GOT3 (cell line): ENCODE measurements at regions not wholly inside any gene's neighbourhood (a gene's known extent, or its start where the extent isn't known, plus 50 kb on each side); places are given as distances from the start of the nearest gene placed in this dataset.

Experiments
- DNase-seq: peaks from one replicate; lab custom pipeline; 2025; ENCODE audit warnings: mixed read lengths; lab: John Stamatoyannopoulos, UW

GRCh38 chr13:31081316-31081715 lies 80.4 kb downstream of the HSPH1 start:
- DNase-seq = no peak

DNA sequence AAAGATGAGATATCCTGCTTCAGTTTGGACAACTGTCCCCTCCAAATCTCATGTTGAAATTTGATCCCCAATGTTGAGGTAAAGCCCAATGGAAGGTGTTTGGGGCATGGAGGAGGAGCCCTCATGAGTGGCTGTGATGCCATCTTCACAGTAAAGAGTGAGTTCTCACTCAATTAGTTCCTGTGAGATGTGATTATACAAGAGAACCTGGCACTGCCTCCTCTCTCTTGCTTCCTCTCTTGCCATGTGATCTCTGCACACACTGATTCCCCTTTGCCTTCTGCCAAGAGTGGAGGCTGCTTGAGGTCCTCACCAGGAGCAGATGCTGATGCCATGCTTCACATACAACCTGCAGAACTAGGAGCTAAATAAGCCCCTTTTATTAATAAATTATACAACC lies 86.9 kb downstream of the HSPH1 start:
- DNase-seq = no peak

- DNase-seq = no peak
These were observed 87.6 kb downstream of the HSPH1 start for GRCh38 chr13:31073859-31074718.

DNA sequence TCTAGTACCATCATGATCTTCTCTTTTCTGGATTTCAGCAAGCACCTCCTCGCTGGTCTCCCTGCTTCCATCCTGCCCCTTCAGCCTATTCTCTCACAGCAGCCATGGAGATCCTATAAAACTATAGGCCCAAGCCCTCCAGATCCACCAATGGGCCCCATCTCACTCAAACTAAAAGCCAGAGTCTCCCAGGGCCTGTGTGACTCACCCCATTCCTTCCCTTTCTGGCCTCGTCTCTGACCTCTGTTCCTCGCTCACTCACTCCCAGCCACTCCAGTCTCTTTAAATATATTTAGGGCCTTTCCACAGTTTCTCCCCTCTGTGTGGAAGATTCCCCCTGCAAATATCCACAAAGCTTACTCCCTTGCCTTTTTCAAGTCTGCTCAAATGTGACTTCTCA lies 89.7 kb downstream of the HSPH1 start:
- DNase-seq = no peak

GRCh38 chr13:31069808-31070534 lies 91.7 kb downstream of the HSPH1 start:
- DNase-seq = no peak

DNA sequence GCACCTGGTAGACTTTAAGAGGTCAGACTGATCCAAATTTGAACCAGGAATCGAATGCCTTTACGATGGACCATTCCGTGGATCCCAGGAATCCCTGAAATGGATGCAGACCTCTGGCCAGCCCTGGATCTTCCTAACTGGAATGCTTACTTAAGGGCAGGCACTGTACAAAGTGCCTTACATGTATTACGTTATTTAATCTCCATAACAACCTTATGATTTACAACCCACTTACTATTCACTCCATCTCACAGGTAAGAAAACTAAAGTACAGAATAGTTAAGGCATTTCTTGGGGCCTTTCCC lies 93.6 kb downstream of the HSPH1 start:
- no peak for DNase-seq

GRCh38 chr13:31067416-31068118 lies 94.1 kb downstream of the HSPH1 start:
- no peak for DNase-seq

DNA sequence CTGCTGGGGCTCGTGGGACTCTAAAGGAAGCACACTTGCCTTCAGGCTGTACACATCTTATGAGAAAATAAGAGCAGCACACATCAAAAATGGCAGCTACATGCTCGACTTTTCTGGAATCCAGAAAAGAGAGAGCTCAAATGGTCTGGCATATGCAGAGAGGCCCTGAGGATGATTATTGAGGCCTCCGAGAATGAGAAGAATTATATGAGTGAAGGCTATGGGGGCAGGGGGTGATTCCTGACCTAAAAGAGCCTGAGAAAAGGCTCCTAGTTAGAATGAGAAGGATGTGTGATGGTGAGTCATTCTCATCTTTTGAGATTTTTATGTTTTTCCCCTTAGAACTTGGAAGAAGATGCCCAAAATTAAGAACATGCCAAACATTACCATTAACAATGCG lies 97.1 kb downstream of the HSPH1 start:
- no peak for DNase-seq

- DNase-seq = no peak
These were observed 97.9 kb downstream of the HSPH1 start for GRCh38 chr13:31063772-31064171.

GRCh38 chr13:31060655-31061054 lies 101.0 kb downstream of the HSPH1 start:
- no peak for DNase-seq

DNA sequence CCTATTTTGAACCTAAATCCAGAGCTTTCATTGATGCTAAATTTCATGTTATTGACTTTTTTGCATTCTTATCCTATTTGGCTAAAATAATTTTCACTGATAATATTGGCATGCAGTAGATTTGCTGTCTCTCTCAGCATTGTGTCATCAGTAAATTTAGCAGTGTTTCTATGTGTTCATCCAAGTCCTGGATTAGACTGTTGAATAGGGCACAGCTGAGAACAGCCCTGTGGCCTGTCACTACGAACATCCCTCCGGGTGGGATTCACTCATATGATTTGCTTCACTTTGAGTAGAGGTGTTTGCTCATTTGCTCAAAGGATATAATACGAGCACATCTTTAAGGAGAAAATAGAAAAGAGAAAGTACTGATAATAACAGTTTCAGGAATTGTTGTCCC lies 101.5 kb downstream of the HSPH1 start:
- DNase-seq = no peak

DNA sequence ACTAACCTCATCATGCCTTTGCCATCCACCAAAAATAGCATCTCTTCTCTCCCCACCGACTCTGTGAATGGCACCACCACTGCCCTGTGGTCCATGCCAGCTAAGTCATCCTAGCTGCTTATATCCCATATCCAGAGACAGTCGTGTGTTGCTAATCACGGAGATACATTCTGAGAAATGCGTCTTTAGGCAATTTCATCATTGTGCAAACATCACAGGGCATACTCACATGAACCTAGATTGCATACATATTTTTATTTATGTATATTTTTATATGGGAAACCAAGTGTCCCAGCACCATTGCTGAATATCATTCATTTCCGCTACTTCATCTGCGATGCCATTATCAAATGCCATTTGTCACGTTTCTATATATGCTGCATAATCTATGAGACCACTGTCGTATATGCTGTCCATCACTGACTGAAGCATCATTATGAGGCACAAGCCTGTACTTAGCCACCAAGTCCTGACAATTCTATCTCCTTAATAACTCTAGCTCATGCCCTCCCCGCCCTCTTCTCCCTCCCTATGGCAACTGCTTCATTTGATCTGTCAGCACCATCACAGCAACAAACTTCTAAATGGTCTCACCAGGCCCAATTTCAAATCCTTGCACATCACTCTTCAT lies 104.2 kb downstream of the HSPH1 start:
- DNase-seq = no peak

GRCh38 chr13:31056644-31057271 lies 104.9 kb downstream of the HSPH1 start:
- no peak for DNase-seq

- no peak for DNase-seq
These were observed 106.1 kb downstream of the HSPH1 start for GRCh38 chr13:31055589-31055988.

DNA sequence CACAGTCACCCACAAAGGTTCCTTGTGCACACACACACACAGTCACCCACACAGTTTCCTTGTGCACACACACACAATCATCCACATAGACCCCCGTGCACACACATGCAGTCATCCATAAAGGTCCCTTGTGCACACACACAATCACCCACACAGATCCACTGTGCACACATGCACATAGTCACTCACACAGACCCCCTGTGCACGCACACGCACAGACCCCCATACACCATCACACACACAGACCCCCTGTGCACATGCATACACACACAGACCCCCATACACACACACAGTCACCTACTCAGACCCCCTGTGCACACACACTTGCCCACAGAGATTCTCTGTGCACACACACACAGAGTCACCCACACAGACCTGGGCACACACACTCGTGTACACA lies 107.1 kb downstream of the HSPH1 start:
- DNase-seq = no peak

DNA sequence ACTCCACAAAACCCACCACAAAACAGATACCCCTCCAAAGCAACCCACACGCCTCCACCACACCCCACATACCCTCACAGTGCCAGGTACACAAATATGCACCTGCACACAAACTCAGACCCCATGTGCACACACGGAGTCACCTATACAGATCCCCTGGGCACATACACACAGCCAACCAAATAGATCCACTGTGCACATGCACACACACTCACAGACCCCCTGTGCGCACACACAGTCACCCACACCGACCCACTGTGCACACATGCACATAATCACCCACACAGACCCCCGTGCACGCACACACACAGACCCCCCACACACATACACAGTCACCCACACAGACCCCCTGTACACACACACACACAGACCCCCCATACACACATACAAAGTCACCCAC lies 107.8 kb downstream of the HSPH1 start:
- DNase-seq = no peak

DNA sequence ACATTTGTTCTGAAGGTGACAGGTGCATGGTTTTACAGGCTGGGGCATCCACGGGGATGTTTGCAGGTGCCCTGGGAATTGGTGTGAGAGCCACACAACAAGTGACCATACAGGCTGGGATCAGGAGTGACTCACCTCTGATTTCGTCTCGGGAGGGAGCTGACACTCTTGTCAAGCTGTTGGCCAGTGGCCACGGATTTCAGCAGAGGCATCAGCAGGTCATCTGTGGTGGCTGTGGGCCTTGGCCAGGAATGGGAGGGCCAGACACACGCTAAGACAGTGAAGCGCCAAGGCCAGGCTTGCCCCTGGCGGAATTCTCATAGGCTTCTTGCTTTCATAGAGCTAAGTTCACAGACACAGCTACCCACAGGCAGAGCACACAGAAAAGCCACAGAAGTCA lies 108.6 kb downstream of the HSPH1 start:
- DNase-seq = no peak

GRCh38 chr13:31052478-31052877 lies 109.2 kb downstream of the HSPH1 start:
- no peak for DNase-seq

- no peak for DNase-seq
These were observed 109.7 kb downstream of the HSPH1 start for GRCh38 chr13:31051999-31052398.

- DNase-seq = no peak
These were observed 111.0 kb downstream of the HSPH1 start for GRCh38 chr13:31050486-31051400.

DNA sequence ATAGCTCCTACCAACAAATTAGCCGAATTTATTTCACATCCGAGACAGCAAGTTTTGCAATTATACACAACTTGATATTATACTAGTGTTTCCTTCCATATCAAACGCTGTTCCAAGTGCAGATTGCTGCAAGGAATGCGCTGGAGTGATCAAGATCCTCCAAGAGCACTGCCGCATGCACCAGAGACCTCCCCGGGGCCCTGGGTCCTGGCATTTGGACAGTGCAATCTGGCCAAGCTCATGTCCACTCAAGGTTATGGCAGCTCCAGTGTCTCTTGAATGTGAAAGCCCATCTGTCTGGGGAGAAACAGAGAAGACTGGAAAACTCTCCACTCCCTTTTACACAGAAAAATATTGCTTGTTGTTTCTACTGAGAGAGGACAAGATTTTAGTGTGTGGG lies 111.9 kb downstream of the HSPH1 start:
- DNase-seq = no peak
